HCT116 (cell line): ENCODE measurements at regions not wholly inside any gene's neighbourhood (a gene's known extent, or its start where the extent isn't known, plus 50 kb on each side); places are given as distances from the start of the nearest gene placed in this dataset.

Experiments
- ATAC-seq: fragments of 200-7000 bp; cut with Tn5 transposase; 2 replicates; pipeline ENCODE4 v1.9.1; 2020; ENCODE audit warnings: mild to moderate bottlenecking, moderate library complexity
- BruUV-seq: library from RNA; stranded (reverse); fragments of 400-500 nt; replicated peaks from 2 replicates; lab custom pipeline; 2021; lab: Mats Ljungman, UMichigan
- CTCF ChIA-PET: fragments of 300-600 bp; sonication (Branson Sonifier 250); formaldehyde crosslinking; loops from one replicate; lab custom pipeline; 2021; ENCODE audit warnings: antibody characterized with exemption; lab: Charles Lee
- POLR2A ChIA-PET: fragments of 300-600, 350-600 bp; sonication (Branson Sonifier 250); formaldehyde crosslinking; loops from one replicate; lab custom pipeline; 2021; ENCODE audit warnings: antibody characterized with exemption; lab: Charles Lee
- RAD21 ChIA-PET, 2 experiments: fragments of 300-600 bp; sonication (Branson Sonifier 250); formaldehyde crosslinking; loops; one replicate each; lab custom pipeline; 2023; ENCODE audit warnings: low total read pairs in 2 of 2; ENCODE audit not compliant: uncharacterized antibody in 2 of 2, unreplicated experiment in 2 of 2, low non-redundant PET in 1 of 2; lab: Charles Lee
- DNase-seq: peaks from one replicate; pipeline ENCODE4 v3.0.0-alpha.2; 2010; ENCODE audit warnings: low read depth, low spot score
- H2AFZ ChIP-seq: fragments of 200-600 bp; shearing (Covaris generic), sonication (generic); 2 replicates; pipeline ENCODE4 v1.6.1; 2017; ENCODE audit warnings: low read depth, mixed run types, mixed read lengths, antibody characterized with exemption, low read length; ENCODE audit not compliant: poor library complexity, severe bottlenecking
- H3K27ac ChIP-seq: 2 replicates; pipeline ENCODE4 v1.5.1; 2012; ENCODE audit warnings: low read depth, low read length
- H3K27me3 ChIP-seq: fragments of 200-600 bp; sonication (generic); 2 replicates; pipeline ENCODE4 v1.6.1; 2016; ENCODE audit warnings: mixed run types, low read length, mixed read lengths; ENCODE audit not compliant: insufficient read depth
- H3K36me3 ChIP-seq, 2 experiments: fragments of 200-500 bp in 1 of 2; fragments of 200-600 bp in 1 of 2; sonication (Bioruptor generic) in 1 of 2; sonication (generic) in 1 of 2; 2 replicates each; pipeline versions ENCODE4 v1.5.1 to v1.6.1; 2014 to 2016; ENCODE audit warnings: low read length in 2 of 2, inconsistent platforms in 1 of 2, mixed read lengths in 1 of 2, mixed run types in 1 of 2; ENCODE audit not compliant: insufficient read depth in 2 of 2, control insufficient read depth in 1 of 2
- H3K4me1 ChIP-seq, 2 experiments: fragments of 200-600 bp in 1 of 2; sonication (generic) in 1 of 2; 2 replicates each; pipeline versions ENCODE4 v1.5.1 to v1.6.1; 2012 to 2017; ENCODE audit warnings: low read length in 2 of 2, inconsistent platforms in 1 of 2, mild to moderate bottlenecking in 1 of 2, mixed read lengths in 1 of 2, mixed run types in 1 of 2, moderate library complexity in 1 of 2; ENCODE audit not compliant: insufficient read depth in 2 of 2, control insufficient read depth in 1 of 2
- H3K4me2 ChIP-seq: fragments of 200-600 bp; sonication (generic); 2 replicates; pipeline ENCODE4 v1.6.1; 2017; ENCODE audit warnings: mixed run types, low read length, mixed read lengths
- H3K4me3 ChIP-seq, 2 experiments: fragments of 200-600 bp in 1 of 2; sonication (generic) in 1 of 2; replicated peaks in 1 of 2; 2 replicates each; pipeline ENCODE4 v1.5.1; 2011 to 2016; ENCODE audit warnings: low read length in 2 of 2, control low read depth in 1 of 2, low read depth in 1 of 2, mild to moderate bottlenecking in 1 of 2, mixed read lengths in 1 of 2, mixed run types in 1 of 2
- H3K79me2 ChIP-seq: fragments of 200-600 bp; sonication (generic); 2 replicates; pipeline ENCODE4 v1.6.1; 2017; ENCODE audit warnings: mild to moderate bottlenecking, mixed run types, low read length, moderate library complexity, mixed read lengths; ENCODE audit not compliant: insufficient read depth
- H3K9ac ChIP-seq: fragments of 200-600 bp; sonication (generic); 2 replicates; pipeline ENCODE4 v1.6.1; 2016; ENCODE audit warnings: low read length, mixed read lengths
- H3K9me2 ChIP-seq: fragments of 200-600 bp; sonication (generic), shearing (Covaris generic); 2 replicates; pipeline ENCODE4 v1.6.1; 2017; ENCODE audit warnings: mixed run types, mild to moderate bottlenecking, moderate library complexity; ENCODE audit not compliant: insufficient read depth
- H3K9me3 ChIP-seq, 2 experiments: fragments of 200-500 bp in 1 of 2; fragments of 200-600 bp in 1 of 2; sonication (Bioruptor generic) in 1 of 2; sonication (generic) in 1 of 2; 2 replicates each; pipeline ENCODE4 v1.6.1; 2014 to 2017; ENCODE audit warnings: low read length in 2 of 2, mixed read lengths in 2 of 2, inconsistent platforms in 1 of 2, low read depth in 1 of 2, mild to moderate bottlenecking in 1 of 2, mixed run types in 1 of 2, moderate library complexity in 1 of 2; ENCODE audit not compliant: control insufficient read depth in 1 of 2, insufficient read depth in 1 of 2
- H4K20me1 ChIP-seq: fragments of 200-600 bp; sonication (generic), shearing (Covaris generic); 2 replicates; pipeline ENCODE4 v1.6.1; 2017; ENCODE audit warnings: mixed run types, mild to moderate bottlenecking, moderate library complexity; ENCODE audit not compliant: insufficient read depth
- CBX3 ChIP-seq: IDR thresholded peaks from 2 replicates; pipeline ENCODE4 v1.6.1; 2012; ENCODE audit warnings: low read depth
- CEBPB ChIP-seq: IDR thresholded peaks from 2 replicates; pipeline ENCODE4 v1.6.1; 2012; ENCODE audit warnings: low read depth
- ELF1 ChIP-seq: IDR thresholded peaks from 2 replicates; pipeline ENCODE4 v1.6.1; 2012; ENCODE audit warnings: low read depth, borderline replicate concordance
- JUND ChIP-seq: IDR thresholded peaks from 2 replicates; pipeline ENCODE4 v1.6.1; 2012
- POLR2A ChIP-seq: IDR thresholded peaks from 2 replicates; pipeline ENCODE4 v1.7.0; 2011; ENCODE audit warnings: borderline replicate concordance; ENCODE audit not compliant: insufficient read depth, insufficient read length; ENCODE audit errors: extremely low read depth
- REST ChIP-seq: IDR thresholded peaks from 2 replicates; pipeline ENCODE4 v1.6.1; 2012; ENCODE audit warnings: low read depth
- SP1 ChIP-seq: IDR thresholded peaks from 2 replicates; pipeline ENCODE4 v1.6.1; 2012; ENCODE audit warnings: low read depth
- SRF ChIP-seq: IDR thresholded peaks from 2 replicates; pipeline ENCODE4 v1.6.1; 2012; ENCODE audit warnings: low read depth
- YY1 ChIP-seq: IDR thresholded peaks from 2 replicates; pipeline ENCODE4 v1.6.1; 2011; ENCODE audit warnings: low read length, low read depth, moderate library complexity, mild to moderate bottlenecking; ENCODE audit not compliant: insufficient replicate concordance; ENCODE audit errors: extremely low read depth
- ZNF274 ChIP-seq: fragments of 200-500 bp; sonication (Bioruptor generic); IDR thresholded peaks from 2 replicates; pipeline ENCODE4 v1.6.1; 2014; ENCODE audit warnings: mild to moderate bottlenecking, low read depth, low read length, inconsistent platforms
- intact Hi-C: fragments of 100-400 bp; cut with micrococcal nuclease; formaldehyde crosslinking; loops from 2 replicates; pipeline ENCODE4 v1.10.0; 2022

- no peaks in the 10 kb centered on the region for H3K9me3 ChIP-seq
- H3K4me2 ChIP-seq, result no peak overlapping the region
- no peak for ATAC-seq
- H3K9ac ChIP-seq, result no peak overlapping the region
- H3K36me3 ChIP-seq, result no peaks in the 10 kb centered on the region
- CTCF ChIA-PET, result no interaction called here
- H3K4me3 ChIP-seq, result no peak overlapping the region
- no TSS peak for BruUV-seq
- intact Hi-C loops, result no loop called here
- POLR2A ChIA-PET, result no interaction called here
- H3K27me3 ChIP-seq, result no peaks in the 10 kb centered on the region
- H3K79me2 ChIP-seq, result no peaks in the 10 kb centered on the region
- RAD21 ChIA-PET, result no interaction called here
- H3K4me1 ChIP-seq, result no peaks in the 10 kb centered on the region
- H3K27ac ChIP-seq, result no peak overlapping the region
- TF ChIP-seq YY1, result no peak
- no peak for TF ChIP-seq ZNF274
- TF ChIP-seq CBX3, result no peak
- TF ChIP-seq JUND, result no peak
- TF ChIP-seq, all 23 proteins: peak for 0
- DNase-seq, result no peak
- Histone ChIP-seq H3K9me2 (no peaks in the 10 kb centered on the region), H4K20me1 (no peaks in the 10 kb centered on the region), H2AFZ (no peak overlapping the region)
Measured at GRCh38 chr10:91062091-91062490, 141.2 kb upstream of the ANKRD1 start.

GRCh38 chr10:91071786-91072185 lies 148.7 kb upstream of the PCGF5 start:
- H3K4me1 ChIP-seq, result no peaks in the 10 kb centered on the region
- no peak overlapping the region for H3K4me2 ChIP-seq
- no peak overlapping the region for H3K9ac ChIP-seq
- no peak for ATAC-seq
- no peaks in the 10 kb centered on the region for H3K9me3 ChIP-seq
- H3K27me3 ChIP-seq, result peaks cover 16% of the 10 kb centered on the region; the same call in 1 of the 2 replicates
- POLR2A ChIA-PET, result no interaction called here
- TF ChIP-seq POLR2A, result no peak
- TF ChIP-seq ELF1, result no peak
- no peak for TF ChIP-seq REST
- no peak for TF ChIP-seq SP1
- no peak for TF ChIP-seq CEBPB
- TF ChIP-seq SRF, result no peak
- TF ChIP-seq, all 23 proteins: peak for 0
- Histone ChIP-seq H4K20me1 (no peaks in the 10 kb centered on the region), H2AFZ (no peak overlapping the region), H3K79me2 (no peaks in the 10 kb centered on the region), H3K27ac (no peak overlapping the region), H3K4me3 (no peak overlapping the region), H3K9me2 (no peaks in the 10 kb centered on the region), H3K36me3 (no peaks in the 10 kb centered on the region)
- ChIA-PET RAD21 (no interaction called here), CTCF (no interaction called here)
- no peak for DNase-seq
- intact Hi-C loops, result no loop called here
- no TSS peak for BruUV-seq
